ENCODE measurements at regions not wholly inside any gene's neighbourhood (a gene's known extent, or its start where the extent isn't known, plus 50 kb on each side); places are given as distances from the start of the nearest gene placed in this dataset.

DNA sequence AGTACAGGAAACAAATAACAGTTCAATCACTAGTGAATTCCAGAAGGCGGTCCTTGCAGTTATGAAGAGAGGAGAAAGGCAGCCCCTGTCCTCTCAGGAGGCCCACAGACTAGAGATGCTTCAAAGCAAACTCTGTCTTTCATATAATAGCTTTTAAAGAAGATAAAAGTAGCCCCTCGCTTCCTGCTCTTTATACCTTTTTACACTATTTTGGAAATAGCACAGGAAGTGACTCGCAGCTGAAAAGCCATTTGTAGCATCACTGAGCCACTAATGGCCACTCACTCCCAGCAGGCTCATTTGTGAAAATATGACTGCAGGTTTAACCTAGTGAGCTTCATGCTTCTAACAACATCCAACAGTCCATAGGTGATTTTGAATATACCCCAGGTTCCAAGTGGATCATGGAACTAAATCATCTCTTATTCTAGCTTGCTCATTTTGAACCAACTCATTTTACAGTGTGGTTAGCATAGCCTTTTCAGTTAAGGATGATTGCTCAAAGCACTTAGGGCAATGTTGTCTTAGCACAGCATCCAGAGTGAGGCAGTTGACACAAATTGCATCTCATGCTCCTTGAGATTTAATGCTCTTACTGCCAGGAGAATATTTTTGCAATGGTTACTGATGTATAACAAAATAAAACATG, 136.0 kb upstream of the NRSN1 start:
- DNase-seq (ENCODE audit: low read depth, low spot score), result no peak

DNA sequence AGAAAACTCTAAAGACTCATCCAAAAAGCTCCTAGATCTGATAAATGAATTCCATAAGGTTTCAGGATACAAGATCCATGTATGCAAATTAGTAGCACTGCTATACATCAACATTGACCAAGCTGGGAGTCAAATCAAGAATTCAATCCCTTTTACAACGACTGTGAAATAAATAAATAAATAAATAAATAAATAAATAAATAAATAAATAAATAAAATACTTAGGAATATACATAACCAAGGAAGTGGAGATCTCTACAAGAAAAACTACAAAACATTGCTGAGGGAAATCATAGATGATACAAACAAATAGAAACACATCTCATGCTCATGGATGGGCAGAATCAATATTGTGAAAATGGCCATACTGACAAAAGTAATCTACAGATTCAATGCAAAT, 132.0 kb upstream of the NRSN1 start:
- no peak for DNase-seq (ENCODE audit: low read depth, low spot score)

DNA sequence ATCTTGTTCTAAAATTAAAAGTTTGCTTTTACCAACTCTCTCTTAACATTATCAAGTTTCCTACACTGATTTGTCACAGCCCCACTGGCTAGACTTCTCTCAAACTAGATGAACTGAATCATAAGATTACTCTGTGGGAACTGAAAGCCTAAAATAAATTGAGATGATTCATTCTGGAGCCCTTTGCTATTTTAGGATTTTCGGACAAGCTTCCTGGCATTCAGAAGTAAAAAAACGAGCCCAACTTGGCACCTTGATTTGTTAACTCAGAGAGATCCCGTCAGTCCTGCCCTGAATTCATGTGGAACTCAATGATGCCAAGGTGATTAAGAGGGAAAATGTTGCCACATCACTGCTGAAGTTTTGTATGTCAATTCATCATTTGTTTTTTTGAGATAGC, 122.0 kb upstream of the NRSN1 start:
- no peak for DNase-seq (ENCODE audit: low read depth, low spot score)

DNA sequence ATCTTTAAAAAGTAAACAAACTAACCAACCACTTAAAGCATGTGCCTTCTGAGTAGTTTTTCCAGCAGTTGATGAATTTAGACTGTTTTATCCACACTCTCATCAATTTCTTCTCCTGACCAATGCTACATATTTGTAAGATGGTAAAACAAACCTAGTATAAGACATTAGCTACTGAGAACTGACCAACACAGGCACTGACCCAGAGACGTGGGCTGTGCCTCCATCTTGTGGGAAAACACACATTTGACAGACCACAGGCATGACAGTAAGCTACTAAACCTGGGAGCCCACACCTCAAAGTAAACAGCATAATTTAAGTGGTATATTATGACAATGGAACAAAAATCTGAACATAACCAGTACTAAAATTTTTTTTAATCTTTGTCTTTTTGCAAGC, 121.4 kb upstream of the NRSN1 start:
- no peak for DNase-seq (ENCODE audit: low read depth, low spot score)

DNA sequence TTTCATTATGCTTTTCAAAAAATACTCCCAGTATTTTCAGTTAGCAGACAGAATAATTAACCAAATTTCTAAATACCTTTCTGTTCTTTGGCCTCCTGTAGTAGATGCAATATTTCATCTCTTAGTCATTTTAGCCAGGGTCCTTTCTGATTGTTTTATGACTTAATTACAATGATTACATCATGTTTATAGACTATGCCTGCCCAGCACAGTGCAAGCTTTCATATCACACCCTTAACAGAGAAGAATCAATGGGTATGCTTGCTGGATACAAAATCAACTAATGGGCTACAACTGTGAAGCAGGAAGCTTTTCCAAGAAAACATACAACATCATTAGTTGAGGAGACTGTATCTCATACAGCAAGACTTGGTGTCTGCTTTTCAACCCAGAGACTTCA, 119.8 kb upstream of the NRSN1 start:
- DNase-seq (ENCODE audit: low read depth, low spot score), result no peak

DNA sequence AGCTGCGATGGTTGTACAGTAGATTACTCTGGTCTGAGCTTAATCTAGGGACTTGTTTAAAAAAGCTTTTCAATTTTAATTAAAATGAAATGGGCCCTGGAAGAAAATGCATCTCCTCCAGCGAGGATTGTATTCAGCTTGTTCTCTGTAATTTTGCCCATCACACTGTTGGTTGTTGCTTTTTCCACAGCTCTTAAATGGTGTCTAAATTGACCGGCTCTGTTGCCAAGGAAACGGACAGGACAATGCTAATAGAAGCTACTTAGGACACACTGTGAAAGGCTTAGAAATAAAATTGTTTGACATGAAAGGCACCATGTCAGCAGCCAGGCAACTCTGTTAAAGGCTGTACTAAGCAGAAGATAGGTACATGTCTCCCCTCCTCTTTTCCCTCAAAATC, 116.7 kb upstream of the NRSN1 start:
- no peak for DNase-seq (ENCODE audit: low read depth, low spot score)

DNA sequence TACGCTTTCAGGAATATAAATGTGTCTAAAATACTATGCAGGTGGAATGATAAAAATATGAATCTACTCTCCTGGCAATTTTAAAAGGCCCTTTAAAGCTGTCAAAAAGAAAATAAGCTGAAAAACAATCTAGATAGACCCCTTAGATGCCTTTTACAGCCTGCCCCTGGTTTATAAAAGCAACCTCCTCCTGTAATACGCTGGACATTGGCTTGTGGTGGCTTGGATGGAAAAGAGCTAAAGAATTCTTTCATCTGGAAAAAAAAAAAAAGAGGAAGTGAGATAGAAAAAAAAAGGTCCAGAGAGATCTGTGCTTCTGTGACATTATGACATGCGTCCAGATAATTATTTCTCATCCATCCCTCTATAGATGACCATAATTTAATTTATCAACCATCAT, 115.9 kb upstream of the NRSN1 start:
- DNase-seq (ENCODE audit: low read depth, low spot score), result no peak

DNA sequence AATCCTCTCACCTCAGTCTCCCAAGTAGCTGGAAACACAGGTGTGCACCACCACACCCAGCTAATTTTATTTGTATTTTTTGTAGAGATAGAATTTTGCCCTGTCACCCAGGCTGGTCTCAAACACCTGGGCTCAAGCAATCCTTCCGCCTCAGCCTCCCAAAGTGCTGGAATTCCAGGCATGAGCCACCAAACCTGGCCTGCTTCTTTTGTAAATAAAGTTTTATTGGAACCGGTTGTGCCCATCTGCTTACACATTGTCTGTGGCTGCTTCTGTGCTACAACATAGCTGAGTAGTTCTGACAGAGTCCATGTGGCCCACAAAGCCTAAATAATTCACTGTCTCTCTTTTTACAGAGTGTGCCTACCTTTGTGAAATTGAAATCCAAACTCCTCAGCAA, 109.7 kb upstream of the NRSN1 start:
- no peak for DNase-seq (ENCODE audit: low read depth, low spot score)

DNA sequence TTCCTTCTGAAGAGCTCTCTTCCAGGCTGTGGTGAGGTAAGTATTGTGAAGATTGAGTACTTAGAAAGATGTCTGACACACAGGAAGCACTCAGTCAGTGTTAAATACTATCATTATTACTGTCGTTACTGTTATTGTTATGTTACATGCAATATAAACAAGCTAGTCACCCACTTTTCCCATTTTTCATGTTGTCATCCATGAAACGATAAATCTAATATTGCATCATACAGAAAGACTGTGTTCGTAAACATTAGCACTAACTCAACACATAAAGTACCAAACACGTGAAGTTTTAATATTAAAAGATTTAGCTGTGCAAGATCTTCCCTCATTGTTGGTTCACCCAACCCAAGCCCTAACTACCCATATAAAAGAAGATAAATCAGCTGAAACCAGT, 109.2 kb upstream of the NRSN1 start:
- DNase-seq (ENCODE audit: low read depth, low spot score), result no peak

DNA sequence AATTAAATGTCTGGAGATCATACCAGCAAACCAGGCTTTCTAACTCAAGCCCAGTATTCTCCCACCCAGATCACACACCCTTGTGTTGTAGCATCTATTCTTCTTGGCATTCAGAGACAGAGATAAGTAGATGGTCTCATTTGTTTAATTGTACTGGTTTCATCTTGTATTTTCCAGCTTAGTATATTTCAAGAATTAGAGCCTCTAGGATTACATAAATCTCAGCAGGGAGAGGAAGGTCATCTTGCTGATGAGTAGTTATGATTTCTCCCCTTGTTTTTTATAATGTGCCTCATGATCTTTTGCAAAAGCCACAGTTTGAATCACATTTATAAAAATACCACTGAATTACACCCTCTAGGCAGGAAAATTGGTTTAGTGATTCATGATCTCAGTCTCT, 106.6 kb upstream of the NRSN1 start:
- DNase-seq (ENCODE audit: low read depth, low spot score), result no peak

DNA sequence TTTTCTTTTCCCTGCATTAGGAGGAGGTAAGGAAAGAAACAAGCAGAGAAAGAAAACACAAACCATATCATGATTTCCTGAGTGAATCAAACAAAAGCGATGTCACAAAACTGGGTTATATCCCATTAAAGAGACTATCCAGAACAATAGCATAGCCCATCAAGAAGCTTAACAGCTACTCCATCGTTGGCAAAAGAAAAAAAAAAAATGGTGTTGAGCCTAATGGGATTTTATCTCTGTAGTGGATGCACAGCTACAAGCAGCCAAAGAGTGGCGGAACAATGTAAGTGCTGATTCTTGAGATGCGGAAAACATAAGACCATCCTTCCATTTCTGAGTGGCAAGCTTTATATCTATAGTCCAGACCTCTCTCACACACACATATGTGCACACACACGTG, 106.2 kb upstream of the NRSN1 start:
- no peak for DNase-seq (ENCODE audit: low read depth, low spot score)

DNA sequence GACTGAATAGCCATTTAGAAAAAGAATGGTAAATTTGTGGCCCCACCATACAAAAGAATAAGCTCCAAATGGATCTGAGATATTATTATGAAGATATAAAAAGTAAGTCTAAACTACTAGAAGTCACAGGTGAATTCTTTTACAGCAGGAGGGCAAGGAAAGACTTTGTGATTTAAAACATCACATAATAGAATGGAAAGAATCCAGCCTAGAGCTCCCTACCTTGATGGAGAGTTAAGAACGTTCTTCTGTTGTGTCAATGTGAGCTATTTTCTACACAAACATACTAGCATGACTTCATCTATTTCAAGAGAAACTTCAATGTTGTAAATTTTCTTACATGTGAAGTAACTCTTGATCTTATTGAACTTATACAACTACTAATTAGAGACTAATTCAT, 100.0 kb upstream of the NRSN1 start:
- DNase-seq (ENCODE audit: low read depth, low spot score), result no peak

DNA sequence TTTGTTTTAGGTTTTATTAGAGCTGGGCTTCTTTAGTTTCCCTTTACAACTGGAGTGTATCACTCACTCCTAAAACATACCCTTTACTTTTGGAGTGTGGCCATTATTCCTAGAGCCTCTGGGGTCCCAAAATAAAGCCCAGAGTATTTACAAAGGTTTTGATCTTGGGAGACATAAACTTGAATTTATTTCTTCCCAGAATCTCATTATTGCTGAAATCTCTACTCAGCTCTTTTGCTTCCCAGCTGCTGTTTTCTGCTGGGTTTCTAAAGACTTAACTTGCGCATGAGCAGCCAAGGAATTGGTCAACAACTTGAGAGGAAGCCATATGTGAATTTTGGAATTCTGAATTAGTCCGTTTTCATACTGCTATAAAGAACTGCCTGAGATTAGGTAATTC, 94.5 kb upstream of the NRSN1 start:
- no peak for DNase-seq (ENCODE audit: low read depth, low spot score)

DNA sequence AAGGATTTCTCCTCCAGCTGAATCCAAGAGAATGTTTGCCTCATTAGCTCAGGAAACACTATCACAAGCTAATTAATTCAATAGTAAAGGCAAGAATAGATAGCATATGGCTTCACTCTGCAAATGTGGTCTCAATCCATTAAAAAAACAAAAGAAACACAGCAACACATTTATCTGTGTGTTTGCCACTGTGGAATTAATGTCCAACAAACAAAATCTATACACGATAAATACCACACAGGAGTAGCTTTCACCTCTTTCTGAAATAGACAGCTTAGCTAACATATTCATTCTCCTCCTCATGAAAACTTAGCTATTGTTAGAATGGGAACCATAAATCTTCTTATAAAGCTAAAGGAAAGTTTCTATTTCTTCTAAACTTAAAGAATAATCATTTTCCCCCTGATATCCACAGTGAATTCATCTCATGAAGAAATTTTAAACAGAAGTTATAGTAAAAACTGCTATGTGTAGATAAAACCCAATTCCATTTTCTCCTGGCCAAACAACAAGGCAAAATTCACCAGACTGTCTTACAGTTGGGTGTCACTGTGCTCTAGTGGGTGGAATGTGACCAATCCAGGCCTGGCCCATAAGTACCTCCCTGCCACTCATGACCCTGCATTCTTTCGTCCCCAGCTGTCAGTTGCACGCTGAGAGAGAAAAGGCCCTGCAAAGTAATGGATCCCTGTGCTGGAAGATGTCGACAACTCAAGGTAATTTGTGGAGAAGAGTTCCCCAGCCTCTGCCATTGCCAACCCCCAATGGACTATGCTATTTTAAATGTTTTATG, 92.9 kb upstream of the NRSN1 start:
- no peak for DNase-seq (ENCODE audit: low read depth, low spot score)

DNA sequence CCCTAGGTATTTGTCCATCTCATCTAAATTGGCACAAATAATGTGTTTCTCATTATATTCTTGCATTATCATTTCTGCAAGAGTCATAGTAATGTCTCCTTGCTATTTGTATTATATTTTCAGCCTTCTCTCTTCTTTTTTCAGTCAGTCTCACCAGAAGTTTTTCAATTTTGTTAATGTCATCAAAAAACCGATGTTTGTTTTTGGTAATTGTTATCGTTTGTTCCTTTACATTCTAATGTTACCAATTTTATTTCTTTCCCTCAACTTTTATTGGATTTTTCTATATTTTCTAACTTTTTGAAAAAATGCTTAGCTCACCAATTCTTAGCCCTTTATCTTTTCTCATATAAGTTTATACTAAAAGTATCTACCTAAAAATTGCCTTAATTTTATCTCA, 82.2 kb upstream of the NRSN1 start:
- no peak for DNase-seq (ENCODE audit: low read depth, low spot score)

DNA sequence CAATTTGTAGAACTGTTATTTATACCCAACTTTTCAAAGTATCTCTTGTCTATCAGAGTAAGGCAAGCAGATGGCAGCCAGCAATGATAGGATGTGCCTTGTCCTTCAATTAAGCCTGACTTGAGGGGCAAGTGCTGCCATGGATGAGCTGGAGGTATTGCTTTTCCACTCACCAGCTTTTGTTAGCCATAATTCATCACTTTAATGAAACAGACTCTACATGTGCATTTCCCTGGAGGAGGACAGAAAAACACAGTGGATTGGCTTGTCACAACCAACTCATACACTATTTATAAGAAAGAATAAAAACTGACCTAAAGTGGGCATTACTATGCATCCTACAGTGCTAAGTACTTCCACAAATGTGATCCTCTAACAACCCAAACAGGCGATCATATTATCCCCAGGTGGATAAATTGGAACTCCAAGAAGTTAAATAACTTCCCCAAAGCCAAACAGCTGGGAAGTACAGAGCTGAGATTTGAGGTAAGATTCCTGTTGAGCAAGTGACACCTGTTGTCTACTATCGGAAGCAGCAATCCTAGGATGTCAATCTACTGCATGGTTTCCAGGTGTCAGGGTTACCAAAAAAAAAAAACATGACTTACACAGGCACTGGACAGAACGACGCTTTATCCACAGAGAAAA, 73.9 kb upstream of the NRSN1 start:
- DNase-seq (ENCODE audit: low read depth, low spot score), result no peak

DNA sequence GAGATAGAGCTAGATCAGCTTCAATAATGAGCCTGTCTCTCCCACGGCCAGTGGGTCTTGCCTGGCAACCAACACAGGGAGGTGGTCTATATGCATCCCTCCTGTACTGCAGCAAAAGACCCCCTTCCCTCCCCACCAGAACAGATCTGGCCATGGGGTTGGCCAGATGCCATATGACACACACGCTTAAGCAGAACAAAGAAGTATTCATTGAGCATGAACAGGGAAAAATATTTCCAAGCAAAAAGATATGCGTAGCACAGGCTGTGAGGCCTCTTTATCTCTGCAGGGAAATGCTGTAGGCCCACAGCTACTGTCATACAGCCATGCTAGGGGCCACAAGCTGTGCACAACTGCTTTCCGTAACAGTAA, 73.4 kb upstream of the NRSN1 start:
- no peak for DNase-seq (ENCODE audit: low read depth, low spot score)

DNA sequence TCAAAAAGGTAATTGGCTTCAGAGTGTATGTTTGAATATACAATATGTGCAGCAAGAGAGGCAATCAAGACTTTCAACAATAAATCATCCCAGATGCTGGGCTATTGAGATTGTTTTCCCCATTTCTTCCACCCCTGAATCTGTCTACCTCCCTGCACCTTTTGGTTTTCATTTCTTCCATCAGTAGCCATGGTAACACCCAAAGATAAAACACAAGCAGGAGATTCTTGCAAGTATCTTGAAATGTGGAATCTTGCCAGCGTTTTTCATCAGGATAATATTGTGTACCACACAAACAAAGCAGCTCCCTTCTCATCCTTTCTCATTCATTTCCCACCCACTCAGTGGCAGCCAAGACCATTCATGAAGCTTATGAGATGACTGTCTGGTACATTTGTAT, 73.0 kb upstream of the NRSN1 start:
- no peak for DNase-seq (ENCODE audit: low read depth, low spot score)

DNA sequence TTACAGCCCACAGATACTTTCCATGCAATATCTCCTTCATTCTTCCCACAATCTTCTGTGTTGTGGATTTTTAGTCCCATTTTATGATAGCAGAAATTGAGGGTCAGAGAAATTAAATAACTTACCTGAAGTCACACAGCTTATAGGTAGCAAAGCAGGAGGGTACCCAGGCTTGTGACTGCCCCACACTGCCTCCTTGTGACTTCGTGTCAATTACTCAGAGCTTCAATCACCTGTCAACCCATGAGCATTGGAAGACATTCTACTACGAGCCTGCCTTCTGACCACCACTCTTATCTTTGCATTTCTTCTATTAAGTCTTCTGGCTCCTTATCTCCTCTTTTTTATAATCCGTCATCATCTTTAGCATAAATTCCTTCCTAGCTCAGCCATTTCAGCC, 71.6 kb upstream of the NRSN1 start:
- no peak for DNase-seq (ENCODE audit: low read depth, low spot score)

DNA sequence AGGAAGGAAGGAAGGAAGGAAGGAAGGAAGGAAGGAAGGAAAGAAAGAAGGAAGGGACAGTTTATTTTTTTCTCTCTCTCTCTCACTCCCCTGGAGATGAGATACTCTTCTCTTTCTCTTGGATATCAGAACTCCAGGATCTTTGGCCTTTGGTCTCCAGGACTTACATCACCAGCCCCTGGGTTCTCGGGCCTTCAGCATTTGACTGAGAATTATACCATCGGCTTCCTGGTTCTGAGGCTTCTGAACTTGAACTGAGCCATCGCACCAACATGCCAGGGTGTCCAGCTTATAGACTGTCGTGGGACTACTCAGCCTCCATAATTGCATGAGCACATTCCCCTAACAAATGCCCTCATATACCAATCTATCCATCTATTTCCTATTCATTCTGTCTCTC, 69.4 kb upstream of the NRSN1 start:
- DNase-seq (ENCODE audit: low read depth, low spot score), result no peak

DNA sequence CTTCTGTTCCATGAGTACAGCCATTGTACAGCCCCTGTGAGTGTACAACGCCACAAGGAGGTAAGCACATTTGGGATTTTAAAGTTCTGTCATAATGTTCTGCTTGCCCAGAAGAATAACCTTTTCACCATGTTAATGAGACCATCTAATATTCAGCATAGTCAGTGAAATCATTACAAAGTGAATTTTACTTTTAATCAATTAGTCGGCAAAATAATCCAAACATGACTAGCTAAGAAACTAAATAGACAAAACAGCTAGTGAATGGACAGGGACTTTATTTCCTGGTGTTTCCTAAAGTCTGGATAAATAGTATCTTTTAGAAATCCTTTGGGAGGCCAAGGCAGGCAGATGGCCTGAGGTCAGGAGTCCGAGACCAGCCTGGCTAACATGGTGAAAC, 69.0 kb upstream of the NRSN1 start:
- no peak for DNase-seq (ENCODE audit: low read depth, low spot score)

DNA sequence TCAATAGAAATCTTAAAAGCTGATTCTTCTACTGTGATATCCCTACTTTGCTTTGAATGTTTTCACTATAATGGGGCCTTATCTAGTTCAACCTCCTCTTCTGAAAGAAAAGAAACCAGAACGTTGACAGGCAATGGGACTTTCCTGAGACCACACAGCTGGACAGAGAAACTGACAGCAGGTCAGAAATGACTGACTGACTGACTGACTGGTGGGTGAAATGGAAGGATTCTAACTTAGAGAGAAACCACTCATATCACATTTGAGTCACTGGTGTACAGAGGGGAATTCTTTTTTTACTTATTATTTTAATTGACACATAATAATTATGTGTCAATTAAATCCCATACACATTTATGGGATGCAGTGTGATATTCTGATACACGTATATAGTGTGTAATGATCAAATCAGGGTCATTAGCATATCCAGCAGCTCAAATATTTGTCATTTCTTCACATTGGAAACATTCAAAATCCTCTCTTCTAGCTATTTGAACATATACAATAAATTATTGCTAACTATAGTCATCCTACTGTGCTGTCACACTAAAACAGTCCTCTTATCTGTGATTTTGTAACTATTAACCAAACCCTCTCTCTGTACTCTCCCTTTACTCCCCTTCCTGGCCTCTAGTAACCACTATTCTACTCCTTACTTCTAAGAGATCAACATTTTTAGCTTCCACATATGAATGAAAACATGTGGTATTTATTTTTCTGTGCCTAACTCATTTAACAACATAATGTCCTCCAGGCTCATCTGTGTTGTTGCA, 64.8 kb upstream of the NRSN1 start:
- DNase-seq (ENCODE audit: low read depth, low spot score), result no peak

DNA sequence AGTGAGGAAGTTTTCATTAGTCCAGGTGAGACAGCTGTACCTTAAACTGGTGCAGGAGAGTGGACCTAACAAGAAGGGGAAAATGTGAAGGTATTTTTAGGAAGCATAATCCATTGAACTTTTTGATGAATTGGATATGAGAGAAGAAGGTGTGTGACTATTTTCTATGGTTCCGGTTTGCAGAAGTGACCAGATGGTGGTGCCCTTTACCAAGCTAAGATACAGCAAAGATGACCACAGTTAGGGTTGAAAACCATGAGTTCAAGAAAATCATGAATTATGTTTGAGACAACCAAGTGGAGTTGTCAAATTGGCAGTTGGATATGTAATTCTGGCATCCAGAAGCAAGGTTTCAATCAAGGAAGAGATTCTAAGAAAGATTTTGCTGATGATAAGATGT, 61.9 kb upstream of the NRSN1 start:
- no peak for DNase-seq (ENCODE audit: low read depth, low spot score)
